HG03097 (cell line): ENCODE measurements at regions not wholly inside any gene's neighbourhood (a gene's known extent, or its start where the extent isn't known, plus 50 kb on each side); places are given as distances from the start of the nearest gene placed in this dataset.
"Not testable (repeated sequence)": the region's sequence is repeated elsewhere in the genome, so short reads cannot be mapped to it uniquely, and the experiment has no call there.

Experiments used
- ATAC-seq: cut with Tn5 transposase; IDR thresholded peaks from one replicate; pipeline ENCODE4 v1.9.1; 2021; ENCODE audit not compliant: unreplicated experiment, low FRiP score

- no peak for ATAC-seq
Measured at GRCh38 chr20:53678315-53678989, 84.8 kb upstream of the ZNF217 start.

GRCh38 chr20:53677447-53678314 lies 84.0 kb upstream of the ZNF217 start:
- no peak for ATAC-seq

- ATAC-seq = no peak
Measured at GRCh38 chr20:53676987-53677386, 83.3 kb upstream of the ZNF217 start.

GRCh38 chr20:53676519-53676822 lies 82.8 kb upstream of the ZNF217 start:
- ATAC-seq = no peak

GRCh38 chr20:53672484-53673129 lies 79.0 kb upstream of the ZNF217 start:
- no peak for ATAC-seq

GRCh38 chr20:53671370-53671769 lies 77.7 kb upstream of the ZNF217 start:
- no peak for ATAC-seq

GRCh38 chr20:53669517-53670313 lies 76.1 kb upstream of the ZNF217 start:
- not testable (repeated sequence) for ATAC-seq

GRCh38 chr20:53668992-53669391 lies 75.4 kb upstream of the ZNF217 start:
- ATAC-seq = no peak

- no peak for ATAC-seq
Measured at GRCh38 chr20:53666144-53666543, 72.5 kb upstream of the ZNF217 start.

GRCh38 chr20:53664121-53664520 lies 70.5 kb upstream of the ZNF217 start:
- no peak for ATAC-seq

GRCh38 chr20:53663521-53663920 lies 69.9 kb upstream of the ZNF217 start:
- not testable (repeated sequence) for ATAC-seq

GRCh38 chr20:53662595-53662994 lies 69.0 kb upstream of the ZNF217 start:
- ATAC-seq = no peak

GRCh38 chr20:53660947-53661381 lies 67.3 kb upstream of the ZNF217 start:
- no peak for ATAC-seq

- no peak for ATAC-seq
Measured at GRCh38 chr20:53660078-53660909, 66.7 kb upstream of the ZNF217 start.

GRCh38 chr20:53658973-53659372 lies 65.3 kb upstream of the ZNF217 start:
- ATAC-seq = no peak

GRCh38 chr20:53658322-53658721 lies 64.7 kb upstream of the ZNF217 start:
- ATAC-seq = no peak

GRCh38 chr20:53657732-53658131 lies 64.1 kb upstream of the ZNF217 start:
- no peak for ATAC-seq

GRCh38 chr20:53657279-53657678 lies 63.6 kb upstream of the ZNF217 start:
- no peak for ATAC-seq

GRCh38 chr20:53656293-53657202 lies 62.9 kb upstream of the ZNF217 start:
- ATAC-seq = no peak
